NB4 (cell line): ENCODE measurements at regions not wholly inside any gene's neighbourhood (a gene's known extent, or its start where the extent isn't known, plus 50 kb on each side); places are given as distances from the start of the nearest gene placed in this dataset.
"Not testable (repeated sequence)": the region's sequence is repeated elsewhere in the genome, so short reads cannot be mapped to it uniquely, and the experiment has no call there.

Experiments
- DNase-seq: peaks from one replicate; pipeline ENCODE4 v3.0.0; 2010; ENCODE audit warnings: low read depth
- H3K4me3 ChIP-seq: one replicate; pipeline ENCODE4 v1.5.1; 2011; ENCODE audit warnings: mild to moderate bottlenecking, low read depth, low read length, moderate library complexity
- MYC ChIP-seq: IDR thresholded peaks from 2 replicates; pipeline ENCODE4 v1.6.1; 2011; ENCODE audit warnings: low read depth, low read length
- POLR2A ChIP-seq: IDR thresholded peaks from 2 replicates; pipeline ENCODE4 v1.6.1; 2011; ENCODE audit warnings: mild to moderate bottlenecking; ENCODE audit not compliant: insufficient read length; ENCODE audit errors: extremely low read depth
- TF ChIP-seq, protein P1 (sequence below): IDR thresholded peaks from 2 replicates; pipeline ENCODE4 v1.6.1; 2011; ENCODE audit warnings: low read depth, low read length
- TF ChIP-seq, protein P2 (sequence below): IDR thresholded peaks from one replicate; pipeline ENCODE4 v1.5.1; 2012; ENCODE audit warnings: low read depth, low read length

DNA sequence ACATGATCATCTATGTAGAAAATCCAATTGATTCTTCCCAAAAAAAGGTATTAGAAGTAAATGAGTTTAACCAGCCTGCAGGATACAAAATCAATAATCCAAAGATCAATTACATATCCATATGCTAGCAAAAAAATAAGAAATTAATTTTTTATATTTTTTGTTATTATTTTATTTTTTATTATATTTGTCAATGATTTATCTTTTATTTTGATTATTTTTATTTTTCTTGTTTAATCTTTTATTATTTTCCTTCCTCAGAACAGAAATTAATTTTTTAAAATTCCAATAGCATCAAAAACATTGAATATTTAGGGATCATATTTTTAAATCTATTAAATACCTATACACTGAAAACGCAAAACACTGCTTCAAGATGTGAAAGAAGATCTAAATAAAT, 331.2 kb downstream of the PLPP3 start:
- DNase-seq = no peak
- TF ChIP-seq, protein P1, sequence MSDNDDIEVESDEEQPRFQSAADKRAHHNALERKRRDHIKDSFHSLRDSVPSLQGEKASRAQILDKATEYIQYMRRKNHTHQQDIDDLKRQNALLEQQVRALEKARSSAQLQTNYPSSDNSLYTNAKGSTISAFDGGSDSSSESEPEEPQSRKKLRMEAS = no peak

DNA sequence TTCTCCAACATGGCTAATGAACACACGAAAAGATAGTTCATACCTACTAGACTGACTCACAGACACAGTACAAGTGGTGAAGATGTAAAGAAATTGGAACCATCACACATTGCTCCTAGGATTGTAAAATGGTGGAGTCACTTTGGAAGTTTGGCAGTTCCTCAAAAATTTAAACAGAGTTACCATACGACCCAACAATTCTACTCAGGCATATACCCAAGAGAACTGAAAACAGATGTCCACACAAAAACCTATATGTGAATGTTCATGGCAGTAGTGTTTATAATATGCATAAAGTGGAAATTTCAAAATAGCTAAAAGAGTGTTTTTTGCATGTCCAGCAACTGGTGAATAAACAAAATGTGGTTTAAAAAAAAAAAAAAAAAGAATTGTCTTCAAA, 332.6 kb downstream of the PLPP3 start:
- DNase-seq, H3K4me3 ChIP-seq: not testable (repeated sequence)

More for the DNA sequence above, 331.2 kb downstream of the PLPP3 start:
- H3K4me3 ChIP-seq = no peak overlapping the region

DNA sequence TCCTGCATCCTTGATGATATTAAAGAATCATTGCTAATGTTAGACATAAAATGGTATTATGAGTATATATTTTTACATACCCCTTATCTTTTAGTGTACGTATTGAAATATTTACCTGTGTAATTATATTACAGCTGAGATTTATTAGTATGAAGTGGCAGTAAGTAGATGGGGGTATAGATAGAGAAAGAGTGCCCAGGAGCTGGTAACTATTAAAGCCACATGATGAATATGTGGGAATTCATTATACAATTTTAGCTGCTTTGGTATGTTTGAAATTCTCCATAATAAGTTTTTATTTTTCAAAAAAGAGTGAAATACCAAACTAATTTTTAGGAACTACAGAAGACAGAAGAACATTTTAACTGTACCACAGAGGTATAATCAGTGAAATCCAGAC, 339.0 kb downstream of the PLPP3 start:
- DNase-seq = no peak
- no peak overlapping the region for H3K4me3 ChIP-seq
- no peak for TF ChIP-seq POLR2A

DNA sequence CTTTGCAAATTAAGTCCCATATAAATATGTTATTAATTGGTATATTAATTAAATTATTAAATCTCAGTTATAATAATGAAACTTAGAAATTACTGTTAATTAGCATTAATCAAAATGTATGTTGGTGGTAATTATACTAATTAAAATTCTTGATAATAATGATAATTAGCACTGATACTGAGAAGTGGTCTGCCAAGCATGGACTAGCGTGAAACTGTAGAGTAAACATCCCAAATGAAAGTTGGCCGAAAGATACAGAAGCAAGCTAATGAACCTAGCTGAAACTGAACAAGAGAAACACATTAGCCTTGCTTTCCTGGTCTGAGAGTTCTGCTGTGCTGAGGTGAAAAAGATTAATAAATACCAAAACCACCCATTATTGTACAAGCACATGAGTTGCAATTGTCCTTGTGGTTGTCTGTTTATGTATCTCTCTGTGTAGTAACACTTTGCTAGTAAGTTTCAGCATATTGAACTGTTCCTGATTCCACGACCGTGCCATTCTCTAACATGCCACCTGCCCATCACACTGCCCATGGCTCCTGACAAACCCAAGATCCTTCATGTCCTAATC, 341.8 kb downstream of the PLPP3 start:
- no peak overlapping the region for H3K4me3 ChIP-seq
- TF ChIP-seq MYC (no peak), POLR2A (no peak)
- TF ChIP-seq, protein P2, sequence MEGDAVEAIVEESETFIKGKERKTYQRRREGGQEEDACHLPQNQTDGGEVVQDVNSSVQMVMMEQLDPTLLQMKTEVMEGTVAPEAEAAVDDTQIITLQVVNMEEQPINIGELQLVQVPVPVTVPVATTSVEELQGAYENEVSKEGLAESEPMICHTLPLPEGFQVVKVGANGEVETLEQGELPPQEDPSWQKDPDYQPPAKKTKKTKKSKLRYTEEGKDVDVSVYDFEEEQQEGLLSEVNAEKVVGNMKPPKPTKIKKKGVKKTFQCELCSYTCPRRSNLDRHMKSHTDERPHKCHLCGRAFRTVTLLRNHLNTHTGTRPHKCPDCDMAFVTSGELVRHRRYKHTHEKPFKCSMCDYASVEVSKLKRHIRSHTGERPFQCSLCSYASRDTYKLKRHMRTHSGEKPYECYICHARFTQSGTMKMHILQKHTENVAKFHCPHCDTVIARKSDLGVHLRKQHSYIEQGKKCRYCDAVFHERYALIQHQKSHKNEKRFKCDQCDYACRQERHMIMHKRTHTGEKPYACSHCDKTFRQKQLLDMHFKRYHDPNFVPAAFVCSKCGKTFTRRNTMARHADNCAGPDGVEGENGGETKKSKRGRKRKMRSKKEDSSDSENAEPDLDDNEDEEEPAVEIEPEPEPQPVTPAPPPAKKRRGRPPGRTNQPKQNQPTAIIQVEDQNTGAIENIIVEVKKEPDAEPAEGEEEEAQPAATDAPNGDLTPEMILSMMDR = no peak
- DNase-seq = no peak

DNA sequence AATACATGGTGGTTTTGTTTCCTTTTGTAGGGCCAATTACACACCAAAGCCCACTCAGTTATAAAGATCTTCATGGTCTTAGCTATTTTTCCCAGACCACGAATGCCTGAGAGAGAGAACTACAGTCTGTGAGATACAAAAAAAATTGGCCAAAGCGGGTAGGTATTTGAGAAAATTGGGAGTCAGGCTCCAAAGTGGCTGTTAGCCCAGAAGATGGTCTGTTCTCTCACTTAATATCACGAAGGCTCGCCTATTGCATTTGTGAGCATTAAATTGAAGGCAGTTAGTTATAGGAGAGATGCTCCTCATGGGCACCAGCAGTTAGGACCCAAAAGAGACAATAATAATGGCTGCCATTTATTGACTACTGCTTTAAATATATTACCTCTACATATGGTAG, 342.7 kb downstream of the PLPP3 start:
- H3K4me3 ChIP-seq = no peak overlapping the region
- TF ChIP-seq, protein P1 = no peak
- TF ChIP-seq POLR2A (no peak), MYC (no peak)
- TF ChIP-seq, protein P2 = no peak
- DNase-seq = no peak

DNA sequence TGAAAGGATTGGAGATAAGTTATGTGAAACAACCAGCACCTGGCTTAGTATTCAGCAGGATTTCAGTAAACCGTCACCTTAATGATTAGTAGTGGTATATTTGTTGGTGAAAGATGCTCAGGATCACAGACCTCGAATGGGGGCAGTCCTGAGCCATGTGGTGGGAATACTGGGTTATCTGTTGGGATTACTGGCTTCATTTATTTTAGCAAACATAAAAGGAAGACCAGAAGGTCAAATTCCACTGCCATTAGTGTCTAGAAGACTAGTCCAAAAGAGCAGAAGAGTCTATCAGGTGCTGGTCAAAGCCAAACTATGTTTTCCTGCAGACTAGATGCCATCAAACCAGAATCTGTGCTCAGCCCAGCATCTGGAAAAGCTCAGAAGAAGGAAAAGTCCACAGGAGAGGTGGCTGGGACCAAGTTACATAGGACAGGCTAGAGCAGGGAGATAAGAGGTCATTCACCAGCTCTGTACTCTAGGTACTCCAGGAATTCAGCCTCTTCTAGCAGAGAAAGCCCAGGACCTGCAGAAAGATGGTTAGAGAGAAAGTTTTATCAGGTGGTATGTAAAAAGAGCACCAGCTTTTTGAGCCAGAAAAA, 343.4 kb downstream of the PLPP3 start:
- H3K4me3 ChIP-seq = no peak overlapping the region
- no peak for TF ChIP-seq MYC
- TF ChIP-seq, protein P2 = no peak
- TF ChIP-seq, protein P1 = no peak
- no peak for TF ChIP-seq POLR2A
- no peak for DNase-seq

DNA sequence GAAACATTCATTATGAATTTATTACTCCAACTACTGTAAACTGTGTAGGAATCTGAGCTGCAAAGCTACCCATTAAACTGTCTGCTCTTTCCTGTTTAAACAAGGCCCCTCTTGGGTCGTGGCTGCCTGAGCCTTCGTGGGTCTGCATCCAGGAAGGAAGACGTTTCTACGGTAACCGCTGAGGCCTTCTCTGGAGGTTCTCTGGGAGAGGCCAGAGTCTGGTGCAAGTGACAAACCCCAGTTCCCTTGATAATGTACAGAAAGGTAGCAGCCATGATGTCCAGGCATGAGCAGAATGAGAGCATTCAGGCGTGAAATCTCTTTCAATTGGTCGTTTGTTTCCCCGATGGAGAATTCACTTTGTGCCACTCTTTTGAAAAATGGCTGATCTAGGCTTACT, 350.2 kb downstream of the PLPP3 start:
- TF ChIP-seq, protein P2 = no peak
- TF ChIP-seq, protein P1 = no peak
- TF ChIP-seq POLR2A = no peak
- no peak for TF ChIP-seq MYC
- no peak overlapping the region for H3K4me3 ChIP-seq
- DNase-seq = no peak

DNA sequence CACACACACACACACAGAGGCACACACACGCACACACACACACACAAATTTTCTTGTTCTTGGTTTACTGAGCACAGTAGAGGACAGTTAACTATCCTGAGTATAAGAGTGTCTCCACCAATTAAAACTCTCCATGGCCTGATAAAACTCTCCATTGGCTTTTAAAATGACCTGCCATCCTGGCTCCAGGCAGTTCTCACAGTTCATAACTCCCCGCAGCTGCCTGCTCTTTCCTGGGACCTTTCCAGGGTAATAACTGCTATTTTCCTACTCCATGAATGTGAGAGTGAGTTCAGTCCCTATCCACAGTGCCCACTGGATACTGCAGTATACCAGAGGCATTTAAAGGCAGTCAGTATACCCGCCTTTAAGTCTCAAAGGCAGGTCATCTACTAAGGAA, 351.5 kb downstream of the PLPP3 start:
- TF ChIP-seq POLR2A (no peak), MYC (no peak)
- TF ChIP-seq, protein P1 = no peak
- TF ChIP-seq, protein P2 = no peak
- DNase-seq = no peak
- no peak overlapping the region for H3K4me3 ChIP-seq
